ENCODE measurements at regions not wholly inside any gene's neighbourhood (a gene's known extent, or its start where the extent isn't known, plus 50 kb on each side); places are given as distances from the start of the nearest gene placed in this dataset.

- no peaks in the 10 kb centered on the region for H3K27me3 Mint-ChIP-seq (ENCODE audit: insufficient read depth, unreplicated experiment)
- H3K36me3 Mint-ChIP-seq (ENCODE audit: insufficient read depth, unreplicated experiment) = no peaks in the 10 kb centered on the region
- intact Hi-C loops (cut with micrococcal nuclease) = no loop called here
- no peak overlapping the region for H3K4me3 Mint-ChIP-seq (ENCODE audit: unreplicated experiment)
- peaks cover 16% of the 10 kb centered on the region for H3K9me3 Mint-ChIP-seq (ENCODE audit: unreplicated experiment)
- no peak for DNase-seq (ENCODE audit: unreplicated experiment)
- BruUV-seq (replicated peaks) = no TSS peak
- H3K4me1 Mint-ChIP-seq (ENCODE audit: insufficient read depth, unreplicated experiment) = no peaks in the 10 kb centered on the region
- CTCF ChIA-PET = interaction anchor here (0.6 kb wide), 1 partner anchor 54 kb away, joined by 5 read pairs; no protein-coding TSS in a partner anchor
- H3K27ac Mint-ChIP-seq (ENCODE audit: low read depth, unreplicated experiment) = no peak overlapping the region
- TF ChIP-seq CTCF (IDR thresholded peaks at IDR 0.05; ENCODE audit: unreplicated experiment) = no peak
- POLR2A ChIA-PET = no interaction called here
Observed at GRCh38 chr4:182023469-182023868, 219.7 kb upstream of the TENM3 start.

- H3K27me3 Mint-ChIP-seq (ENCODE audit: insufficient read depth, unreplicated experiment) = no peaks in the 10 kb centered on the region
- intact Hi-C loops (cut with micrococcal nuclease) = no loop called here
- H3K4me1 Mint-ChIP-seq (ENCODE audit: insufficient read depth, unreplicated experiment) = no peaks in the 10 kb centered on the region
- H3K4me3 Mint-ChIP-seq (ENCODE audit: unreplicated experiment) = no peak overlapping the region
- BruUV-seq (replicated peaks) = no TSS peak
- no peaks in the 10 kb centered on the region for H3K36me3 Mint-ChIP-seq (ENCODE audit: insufficient read depth, unreplicated experiment)
- POLR2A ChIA-PET = no interaction called here
- TF ChIP-seq CTCF (IDR thresholded peaks at IDR 0.05; ENCODE audit: unreplicated experiment) = no peak
- CTCF ChIA-PET = no interaction called here
- DNase-seq (ENCODE audit: unreplicated experiment) = no peak
- H3K9me3 Mint-ChIP-seq (ENCODE audit: unreplicated experiment) = no peaks in the 10 kb centered on the region
- H3K27ac Mint-ChIP-seq (ENCODE audit: low read depth, unreplicated experiment) = no peak overlapping the region
Observed at GRCh38 chr4:182042945-182043344, 200.3 kb upstream of the TENM3 start.

GRCh38 chr4:182048871-182049270 is 194.3 kb upstream of the TENM3 start:
- no peak for DNase-seq (ENCODE audit: unreplicated experiment)
- BruUV-seq (replicated peaks) = no TSS peak
- no peaks in the 10 kb centered on the region for H3K9me3 Mint-ChIP-seq (ENCODE audit: unreplicated experiment)
- intact Hi-C loops (cut with micrococcal nuclease) = no loop called here
- H3K4me1 Mint-ChIP-seq (ENCODE audit: insufficient read depth, unreplicated experiment) = no peaks in the 10 kb centered on the region
- no peak for TF ChIP-seq CTCF (IDR thresholded peaks at IDR 0.05; ENCODE audit: unreplicated experiment)
- CTCF ChIA-PET = interaction anchor here (0.6 kb wide), 1 partner anchor 1219 kb away, joined by 3 read pairs; no protein-coding TSS in a partner anchor
- H3K27ac Mint-ChIP-seq (ENCODE audit: low read depth, unreplicated experiment) = no peak overlapping the region
- H3K27me3 Mint-ChIP-seq (ENCODE audit: insufficient read depth, unreplicated experiment) = no peaks in the 10 kb centered on the region
- H3K4me3 Mint-ChIP-seq (ENCODE audit: unreplicated experiment) = no peak overlapping the region
- POLR2A ChIA-PET = no interaction called here
- no peaks in the 10 kb centered on the region for H3K36me3 Mint-ChIP-seq (ENCODE audit: insufficient read depth, unreplicated experiment)

GRCh38 chr4:182056866-182057265 is 186.3 kb upstream of the TENM3 start:
- DNase-seq (ENCODE audit: unreplicated experiment) = no peak
- no TSS peak for BruUV-seq (replicated peaks)
- Mint-ChIP-seq H3K4me1 (ENCODE audit: insufficient read depth, unreplicated experiment) (no peaks in the 10 kb centered on the region), H3K9me3 (ENCODE audit: unreplicated experiment) (no peaks in the 10 kb centered on the region), H3K36me3 (ENCODE audit: insufficient read depth, unreplicated experiment) (no peaks in the 10 kb centered on the region), H3K27me3 (ENCODE audit: insufficient read depth, unreplicated experiment) (no peaks in the 10 kb centered on the region), H3K4me3 (ENCODE audit: unreplicated experiment) (no peak overlapping the region), H3K27ac (ENCODE audit: low read depth, unreplicated experiment) (no peak overlapping the region)
- POLR2A ChIA-PET = interaction anchor here (0.7 to 1.1 kb wide), 3 partner anchors 10 to 1908 kb away, joined by 3 read pairs; no protein-coding TSS in a partner anchor
- intact Hi-C loops (cut with micrococcal nuclease) = no loop called here
- CTCF ChIA-PET = interaction anchor here (0.6 kb wide), 1 partner anchor 34 kb away, joined by 4 read pairs; no protein-coding TSS in a partner anchor
- no peak for TF ChIP-seq CTCF (IDR thresholded peaks at IDR 0.05; ENCODE audit: unreplicated experiment)
